ENCODE measurements at regions not wholly inside any gene's neighbourhood (a gene's known extent, or its start where the extent isn't known, plus 50 kb on each side); places are given as distances from the start of the nearest gene placed in this dataset.

- TF ChIP-seq GATA2 (IDR thresholded peaks at IDR 0.05; ENCODE audit: low read depth, low read length) (no peak), GATA3 (IDR thresholded peaks at IDR 0.05; ENCODE audit: low read depth, low read length) (no peak)
Measured at GRCh38 chr14:25557466-25557865, 507.5 kb upstream of the STXBP6 start.
